ENCODE measurements at regions not wholly inside any gene's neighbourhood (a gene's known extent, or its start where the extent isn't known, plus 50 kb on each side); places are given as distances from the start of the nearest gene placed in this dataset.
"Not testable (repeated sequence)": the region's sequence is repeated elsewhere in the genome, so short reads cannot be mapped to it uniquely, and the experiment has no call there.

GRCh38 chr21:10331134-10331533, 190.2 kb upstream of the TPTE start:
- H3K9me3 ChIP-seq (replicated peaks in 1 of 2; ENCODE audit: control insufficient read depth in 1 of 2, insufficient read depth in 1 of 2, low read length in 2 of 2) = peaks cover 39 to 71% of the 10 kb centered on the region in 2 donors
- H3K9ac ChIP-seq (ENCODE audit: insufficient read depth, low read length, poor library complexity, severe bottlenecking); H3K4me1 ChIP-seq (ENCODE audit: control insufficient read depth in 1 of 2, insufficient read depth in 2 of 2, low read length in 2 of 2); H3K4me2 ChIP-seq (replicated peaks; ENCODE audit: extremely low read depth, low read length, poor library complexity, severe bottlenecking); H3K27ac Mint-ChIP-seq; H3K27me3 ChIP-seq (ENCODE audit: control insufficient read depth in 2 of 2, insufficient read depth in 2 of 2, low read length in 2 of 2); intact Hi-C loops (cut with micrococcal nuclease); H3K4me1 Mint-ChIP-seq; DNase-seq; H3K27me3 Mint-ChIP-seq (ENCODE audit: low read depth in 3 of 3); H3K4me3 Mint-ChIP-seq; H3K79me2 ChIP-seq (ENCODE audit: insufficient read depth, low read length); H3K4me3 ChIP-seq (replicated peaks in 1 of 3; ENCODE audit: low read depth in 2 of 3, low read length in 3 of 3); H3K27ac ChIP-seq (ENCODE audit: low read depth in 1 of 2, low read length in 2 of 2); H3K36me3 ChIP-seq (replicated peaks in 1 of 2; ENCODE audit: control insufficient read depth in 1 of 2, insufficient read depth in 2 of 2, low read length in 2 of 2); H2AFZ ChIP-seq (ENCODE audit: insufficient read depth, low read depth, low read length, poor library complexity, severe bottlenecking); H4K20me1 ChIP-seq (ENCODE audit: insufficient read depth, low read length); H3K36me3 Mint-ChIP-seq: not testable (repeated sequence)
- H3K9me3 Mint-ChIP-seq = peaks cover 16 to 60% (median 47%) of the 10 kb centered on the region in 7 donors
- WGBS (ENCODE audit: insufficient coverage) = 81% methylated on average over 5 of the region's 5 CpGs

- intact Hi-C loops (cut with micrococcal nuclease); H3K4me1 Mint-ChIP-seq: not testable (repeated sequence)
- no CpG with 5 or more reads among the region's 2 CpGs for WGBS (ENCODE audit: insufficient coverage)
Observed at GRCh38 chr21:10332935-10333334, 188.4 kb upstream of the TPTE start.

GRCh38 chr21:10334391-10334790, 187.0 kb upstream of the TPTE start:
- peaks cover 18 to 51% (median 44%) of the 10 kb centered on the region in 7 donors for H3K9me3 Mint-ChIP-seq
- H3K4me2 ChIP-seq (replicated peaks; ENCODE audit: extremely low read depth, low read length, poor library complexity, severe bottlenecking); H3K36me3 ChIP-seq (replicated peaks in 1 of 2; ENCODE audit: control insufficient read depth in 1 of 2, insufficient read depth in 2 of 2, low read length in 2 of 2); H3K4me3 Mint-ChIP-seq; H3K4me3 ChIP-seq (replicated peaks in 1 of 3; ENCODE audit: low read depth in 2 of 3, low read length in 3 of 3); H3K9ac ChIP-seq (ENCODE audit: insufficient read depth, low read length, poor library complexity, severe bottlenecking); H3K36me3 Mint-ChIP-seq; H2AFZ ChIP-seq (ENCODE audit: insufficient read depth, low read depth, low read length, poor library complexity, severe bottlenecking); H3K27ac ChIP-seq (ENCODE audit: low read depth in 1 of 2, low read length in 2 of 2); H3K4me1 Mint-ChIP-seq; H3K79me2 ChIP-seq (ENCODE audit: insufficient read depth, low read length); H3K4me1 ChIP-seq (ENCODE audit: control insufficient read depth in 1 of 2, insufficient read depth in 2 of 2, low read length in 2 of 2); H4K20me1 ChIP-seq (ENCODE audit: insufficient read depth, low read length); DNase-seq; H3K27me3 ChIP-seq (ENCODE audit: control insufficient read depth in 2 of 2, insufficient read depth in 2 of 2, low read length in 2 of 2); H3K27ac Mint-ChIP-seq; H3K27me3 Mint-ChIP-seq (ENCODE audit: low read depth in 3 of 3); intact Hi-C loops (cut with micrococcal nuclease): not testable (repeated sequence)
- H3K9me3 ChIP-seq (replicated peaks in 1 of 2; ENCODE audit: control insufficient read depth in 1 of 2, insufficient read depth in 1 of 2, low read length in 2 of 2) = peaks cover 40 to 64% of the 10 kb centered on the region in 2 donors
- WGBS (ENCODE audit: insufficient coverage) = 79% methylated on average over 2 of the region's 6 CpGs

More at GRCh38 chr21:10332935-10333334, 188.4 kb upstream of the TPTE start:
- not testable (repeated sequence) for H3K4me1 ChIP-seq (ENCODE audit: control insufficient read depth in 1 of 2, insufficient read depth in 2 of 2, low read length in 2 of 2); H3K4me2 ChIP-seq (replicated peaks; ENCODE audit: extremely low read depth, low read length, poor library complexity, severe bottlenecking); H3K27ac Mint-ChIP-seq; H3K27me3 ChIP-seq (ENCODE audit: control insufficient read depth in 2 of 2, insufficient read depth in 2 of 2, low read length in 2 of 2); H3K4me3 ChIP-seq (replicated peaks in 1 of 3; ENCODE audit: low read depth in 2 of 3, low read length in 3 of 3); H2AFZ ChIP-seq (ENCODE audit: insufficient read depth, low read depth, low read length, poor library complexity, severe bottlenecking); H3K36me3 ChIP-seq (replicated peaks in 1 of 2; ENCODE audit: control insufficient read depth in 1 of 2, insufficient read depth in 2 of 2, low read length in 2 of 2); H3K4me3 Mint-ChIP-seq; H3K27me3 Mint-ChIP-seq (ENCODE audit: low read depth in 3 of 3); H3K27ac ChIP-seq (ENCODE audit: low read depth in 1 of 2, low read length in 2 of 2); H3K36me3 Mint-ChIP-seq; DNase-seq; H4K20me1 ChIP-seq (ENCODE audit: insufficient read depth, low read length); H3K79me2 ChIP-seq (ENCODE audit: insufficient read depth, low read length); H3K9ac ChIP-seq (ENCODE audit: insufficient read depth, low read length, poor library complexity, severe bottlenecking)
- peaks cover 44 to 66% of the 10 kb centered on the region in 2 donors for H3K9me3 ChIP-seq (replicated peaks in 1 of 2; ENCODE audit: control insufficient read depth in 1 of 2, insufficient read depth in 1 of 2, low read length in 2 of 2)
- peaks cover 18 to 56% (median 44%) of the 10 kb centered on the region in 7 donors for H3K9me3 Mint-ChIP-seq

- H3K27me3 Mint-ChIP-seq (ENCODE audit: low read depth in 3 of 3); H3K79me2 ChIP-seq (ENCODE audit: insufficient read depth, low read length); H3K4me1 ChIP-seq (ENCODE audit: control insufficient read depth in 1 of 2, insufficient read depth in 2 of 2, low read length in 2 of 2); H3K4me3 Mint-ChIP-seq; H3K4me1 Mint-ChIP-seq; intact Hi-C loops (cut with micrococcal nuclease); H3K27ac ChIP-seq (ENCODE audit: low read depth in 1 of 2, low read length in 2 of 2); H3K4me3 ChIP-seq (replicated peaks in 1 of 3; ENCODE audit: low read depth in 2 of 3, low read length in 3 of 3); H3K36me3 Mint-ChIP-seq; H3K27me3 ChIP-seq (ENCODE audit: control insufficient read depth in 2 of 2, insufficient read depth in 2 of 2, low read length in 2 of 2); H3K9ac ChIP-seq (ENCODE audit: insufficient read depth, low read length, poor library complexity, severe bottlenecking); DNase-seq; H3K36me3 ChIP-seq (replicated peaks in 1 of 2; ENCODE audit: control insufficient read depth in 1 of 2, insufficient read depth in 2 of 2, low read length in 2 of 2); H3K27ac Mint-ChIP-seq; H3K4me2 ChIP-seq (replicated peaks; ENCODE audit: extremely low read depth, low read length, poor library complexity, severe bottlenecking); H2AFZ ChIP-seq (ENCODE audit: insufficient read depth, low read depth, low read length, poor library complexity, severe bottlenecking); H4K20me1 ChIP-seq (ENCODE audit: insufficient read depth, low read length): not testable (repeated sequence)
- H3K9me3 Mint-ChIP-seq = peaks cover 28 to 49% (median 40%) of the 10 kb centered on the region in 7 donors
- H3K9me3 ChIP-seq (replicated peaks in 1 of 2; ENCODE audit: control insufficient read depth in 1 of 2, insufficient read depth in 1 of 2, low read length in 2 of 2) = peaks cover 52 to 75% of the 10 kb centered on the region in 2 donors
- WGBS (ENCODE audit: insufficient coverage) = 73% methylated on average over 17 of the region's 46 CpGs
Observed at GRCh38 chr21:10342261-10342956, 179.0 kb upstream of the TPTE start.
